ENCODE measurements at regions not wholly inside any gene's neighbourhood (a gene's known extent, or its start where the extent isn't known, plus 50 kb on each side); places are given as distances from the start of the nearest gene placed in this dataset.

- ATAC-seq (ENCODE audit: low read depth) (no peak), DNase-seq (no peak)
- intact Hi-C loops (cut with micrococcal nuclease), result loop anchor here (2.0 to 10.0 kb wide), 5 partner anchors 388 to 1945 kb away; partner anchors contain the start of genes VKORC1L1, ZNF107 and ZNF138
- TF ChIP-seq, protein P1, sequence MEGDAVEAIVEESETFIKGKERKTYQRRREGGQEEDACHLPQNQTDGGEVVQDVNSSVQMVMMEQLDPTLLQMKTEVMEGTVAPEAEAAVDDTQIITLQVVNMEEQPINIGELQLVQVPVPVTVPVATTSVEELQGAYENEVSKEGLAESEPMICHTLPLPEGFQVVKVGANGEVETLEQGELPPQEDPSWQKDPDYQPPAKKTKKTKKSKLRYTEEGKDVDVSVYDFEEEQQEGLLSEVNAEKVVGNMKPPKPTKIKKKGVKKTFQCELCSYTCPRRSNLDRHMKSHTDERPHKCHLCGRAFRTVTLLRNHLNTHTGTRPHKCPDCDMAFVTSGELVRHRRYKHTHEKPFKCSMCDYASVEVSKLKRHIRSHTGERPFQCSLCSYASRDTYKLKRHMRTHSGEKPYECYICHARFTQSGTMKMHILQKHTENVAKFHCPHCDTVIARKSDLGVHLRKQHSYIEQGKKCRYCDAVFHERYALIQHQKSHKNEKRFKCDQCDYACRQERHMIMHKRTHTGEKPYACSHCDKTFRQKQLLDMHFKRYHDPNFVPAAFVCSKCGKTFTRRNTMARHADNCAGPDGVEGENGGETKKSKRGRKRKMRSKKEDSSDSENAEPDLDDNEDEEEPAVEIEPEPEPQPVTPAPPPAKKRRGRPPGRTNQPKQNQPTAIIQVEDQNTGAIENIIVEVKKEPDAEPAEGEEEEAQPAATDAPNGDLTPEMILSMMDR (IDR thresholded peaks at IDR 0.05), result no peak
- ChIA-PET POLR2A (interaction anchor here (1.6 kb wide), 1 partner anchor 380 kb away, joined by 9 read pairs; no protein-coding TSS in a partner anchor), CTCF (no interaction called here)
- Mint-ChIP-seq H3K27ac (no peak overlapping the region), H3K9me3 (peaks cover 4% of the 10 kb centered on the region), H3K27me3 (no peaks in the 10 kb centered on the region), H3K36me3 (ENCODE audit: low read depth) (peaks cover 5% of the 10 kb centered on the region), H3K4me1 (peaks cover 4% of the 10 kb centered on the region), H3K4me3 (no peak overlapping the region)
Observed at GRCh38 chr7:63927261-63927660, 71.4 kb upstream of the ZNF722 start.

- H3K4me3 Mint-ChIP-seq, result no peak overlapping the region
- no peaks in the 10 kb centered on the region for H3K27me3 Mint-ChIP-seq
- POLR2A ChIA-PET, result no interaction called here
- H3K27ac Mint-ChIP-seq, result no peak overlapping the region
- DNase-seq (no peak), ATAC-seq (ENCODE audit: low read depth) (no peak)
- TF ChIP-seq, protein P1 (IDR thresholded peaks at IDR 0.05), result no peak
- H3K36me3 Mint-ChIP-seq (ENCODE audit: low read depth), result peaks cover 5% of the 10 kb centered on the region
- H3K4me1 Mint-ChIP-seq, result no peaks in the 10 kb centered on the region
- H3K9me3 Mint-ChIP-seq, result peaks cover 2% of the 10 kb centered on the region
- intact Hi-C loops (cut with micrococcal nuclease), result no loop called here
- CTCF ChIA-PET, result no interaction called here
Observed at GRCh38 chr7:63931057-63931600, 67.5 kb upstream of the ZNF722 start.

GRCh38 chr7:63931985-63932577 lies 66.6 kb upstream of the ZNF722 start:
- TF ChIP-seq, protein P1 (IDR thresholded peaks at IDR 0.05), result no peak
- Mint-ChIP-seq H3K36me3 (ENCODE audit: low read depth) (no peaks in the 10 kb centered on the region), H3K9me3 (peaks cover 2% of the 10 kb centered on the region), H3K27me3 (no peaks in the 10 kb centered on the region), H3K27ac (no peak overlapping the region), H3K4me3 (no peak overlapping the region), H3K4me1 (no peaks in the 10 kb centered on the region)
- no peak for ATAC-seq (ENCODE audit: low read depth)
- CTCF ChIA-PET, result no interaction called here
- intact Hi-C loops (cut with micrococcal nuclease), result no loop called here
- DNase-seq, result no peak
- POLR2A ChIA-PET, result no interaction called here
